Colon (tissue), 2 donors: ENCODE measurements at regions not wholly inside any gene's neighbourhood (a gene's known extent, or its start where the extent isn't known, plus 50 kb on each side); places are given as distances from the start of the nearest gene placed in this dataset.
A peak's percentile ranks its signal among the peaks of the same experiment; 100 is the strongest.

Experiments used
- FAIRE-seq: peaks from 2 replicates; lab custom pipeline; 2012; peaks lifted over from hg19 to GRCh38; lab: Jason Lieb, UNC
- donor health status: control.
- donor health status: control.

DNA sequence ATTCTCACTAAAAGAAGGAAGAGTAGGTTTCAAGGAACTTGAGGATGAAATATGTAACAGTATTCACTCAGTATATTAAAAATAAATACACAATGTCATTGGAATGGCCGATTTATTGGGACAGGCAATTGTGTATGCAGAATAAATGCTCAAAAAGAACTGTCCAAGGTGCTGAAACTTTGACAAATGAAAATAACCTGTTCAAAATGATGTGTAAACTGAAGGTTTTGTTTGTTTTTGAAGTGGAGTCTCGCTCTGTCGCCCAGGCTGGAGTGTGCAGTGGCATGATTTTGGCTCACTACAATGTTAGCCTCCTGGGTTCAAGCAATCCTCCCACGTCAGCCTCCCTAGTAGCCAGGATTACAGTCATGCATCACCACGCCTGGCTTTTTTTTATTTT is 318.7 kb upstream of the RBFOX1 start:
- FAIRE-seq, result no peak

DNA sequence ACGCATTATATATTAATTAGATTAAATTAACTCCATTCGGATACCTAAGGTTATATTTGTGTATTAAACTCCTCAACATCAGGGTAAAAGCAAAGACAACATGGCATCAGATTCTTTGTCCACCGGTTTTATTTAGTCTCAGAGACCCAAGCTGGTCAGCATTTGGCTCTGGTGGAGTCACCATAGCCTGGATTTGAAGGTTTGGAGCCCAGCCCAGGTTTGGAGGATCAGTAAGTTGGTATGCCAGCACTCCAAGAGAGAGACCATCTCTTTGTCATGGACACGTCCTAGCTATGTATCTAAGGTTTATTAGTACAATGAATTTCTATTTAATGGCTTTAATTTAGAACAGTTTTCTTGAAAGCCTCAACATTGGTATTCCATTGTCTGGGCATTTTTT is 328.4 kb upstream of the RBFOX1 start:
- FAIRE-seq, result no peak

DNA sequence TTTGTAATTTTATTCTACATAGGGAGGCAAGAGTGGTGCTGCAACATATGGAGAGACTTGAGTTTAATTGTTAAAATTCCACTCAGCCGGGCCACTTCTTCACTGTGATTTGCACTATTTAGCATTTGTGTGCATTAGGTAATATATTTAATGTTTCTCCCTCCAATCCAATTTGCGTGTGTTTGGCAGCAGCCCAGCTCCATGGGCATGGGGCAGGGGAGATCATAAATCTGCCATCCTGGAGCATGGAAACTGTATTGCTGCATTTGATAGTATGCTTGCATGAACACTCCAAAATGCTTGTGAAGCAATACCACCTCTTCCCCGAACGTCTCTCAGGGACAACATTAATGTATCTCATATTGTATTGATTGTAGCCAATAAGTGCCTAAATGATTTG is 339.1 kb upstream of the RBFOX1 start:
- no peak for FAIRE-seq

DNA sequence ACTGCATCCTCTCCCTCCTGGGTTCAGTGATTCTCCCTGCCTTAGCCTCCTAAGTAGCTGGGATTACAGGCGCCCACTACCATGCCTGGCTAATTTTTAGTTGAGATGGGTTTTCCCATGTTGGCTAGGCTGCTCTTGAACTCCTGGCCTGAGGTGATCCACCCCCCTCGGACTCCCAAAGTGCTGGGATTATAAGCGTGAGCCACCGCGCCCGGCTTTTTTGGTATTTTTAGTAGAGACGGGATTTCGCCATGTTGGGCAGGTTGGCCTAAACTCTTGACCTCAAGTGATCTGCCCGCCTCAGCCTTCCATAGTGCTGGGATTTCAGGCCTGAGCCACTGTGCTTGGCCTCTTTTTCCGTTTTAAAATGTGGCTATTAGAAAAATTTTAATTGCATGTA is 343.8 kb upstream of the RBFOX1 start:
- FAIRE-seq, result no peak

DNA sequence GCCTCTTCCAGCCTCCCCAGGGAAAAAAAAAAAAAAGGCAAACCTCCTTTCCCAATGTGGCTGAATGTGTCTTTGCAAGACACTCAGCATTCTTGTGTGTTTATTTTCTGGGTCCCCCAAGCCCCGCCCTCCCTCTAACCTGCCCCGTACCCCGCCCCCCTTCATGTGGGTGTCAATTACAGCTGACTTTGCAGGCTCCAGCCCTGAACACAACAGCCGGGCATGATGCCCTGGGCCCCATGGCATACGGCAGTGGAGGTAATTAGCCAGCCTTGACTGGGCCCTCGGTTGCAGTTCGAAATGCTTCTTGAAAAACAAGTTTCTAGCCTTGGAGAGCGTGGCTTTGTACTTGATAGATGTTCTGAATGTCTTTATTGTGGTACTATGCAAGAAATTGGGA is 354.7 kb upstream of the RBFOX1 start:
- FAIRE-seq, result no peak

DNA sequence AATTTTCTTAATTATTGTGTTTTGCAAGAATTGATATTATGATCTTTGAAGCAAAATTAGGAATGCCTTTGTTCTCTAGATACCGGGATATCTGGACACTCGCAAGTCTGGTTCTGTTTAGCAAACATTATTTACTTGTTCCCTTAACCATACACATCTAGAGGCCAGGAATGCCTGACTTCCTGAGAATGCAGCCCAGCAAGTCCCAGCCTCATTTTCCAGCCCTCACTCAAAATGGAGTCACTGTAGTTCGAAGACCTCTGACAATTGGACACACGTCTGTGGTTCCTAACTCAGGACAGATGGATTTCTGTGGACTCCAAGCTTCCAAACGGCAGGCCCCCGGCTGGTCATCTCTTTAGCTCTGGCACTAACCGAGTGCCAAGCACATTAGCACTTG is 355.4 kb upstream of the RBFOX1 start:
- FAIRE-seq, result no peak

DNA sequence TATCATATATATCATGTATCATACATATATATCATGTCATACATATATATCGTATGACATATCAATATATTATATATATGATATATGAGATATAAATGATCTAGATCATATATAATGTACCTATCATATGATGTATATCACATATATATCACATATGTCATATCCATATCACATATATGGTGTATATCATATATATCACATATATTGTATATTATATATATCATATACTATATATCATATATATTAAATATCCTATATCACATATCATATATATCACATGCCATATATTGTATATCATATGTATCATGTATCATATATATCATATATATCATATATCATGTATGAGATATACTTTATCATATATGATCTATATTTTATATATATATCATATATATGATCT is 355.9 kb upstream of the RBFOX1 start:
- peak; percentile 92 for FAIRE-seq

DNA sequence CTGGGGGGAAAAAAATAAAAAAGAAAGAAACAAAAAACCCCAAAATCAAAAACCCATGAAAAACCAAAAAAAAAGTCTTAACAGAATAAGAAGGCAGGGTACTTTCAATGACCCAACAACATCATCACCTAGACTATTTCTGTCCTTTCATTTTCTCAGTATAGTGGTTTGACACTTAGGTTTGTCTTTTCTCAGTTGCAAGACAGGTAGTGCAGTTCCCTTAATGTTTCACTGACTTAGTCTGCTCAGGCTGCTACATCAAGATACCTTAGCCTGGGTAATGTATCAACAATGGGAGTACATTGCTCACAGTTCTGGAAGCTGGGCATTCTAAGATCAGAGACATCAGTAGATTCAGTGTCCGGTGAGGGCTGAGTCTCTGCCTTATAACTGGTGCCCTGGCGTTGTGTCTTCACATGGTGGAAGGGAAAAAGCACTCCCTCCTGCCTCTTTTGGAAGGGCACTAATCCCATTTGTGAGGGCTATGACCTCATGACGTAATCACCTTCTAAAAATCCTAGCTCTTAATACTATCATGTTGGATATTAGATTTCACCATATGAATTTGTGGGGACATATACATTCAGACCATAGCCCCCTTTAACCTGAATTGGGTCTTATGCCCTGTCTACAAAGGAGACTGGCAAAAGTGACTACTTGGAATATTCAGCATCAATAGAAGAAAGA is 362.3 kb upstream of the RBFOX1 start:
- FAIRE-seq, result no peak

DNA sequence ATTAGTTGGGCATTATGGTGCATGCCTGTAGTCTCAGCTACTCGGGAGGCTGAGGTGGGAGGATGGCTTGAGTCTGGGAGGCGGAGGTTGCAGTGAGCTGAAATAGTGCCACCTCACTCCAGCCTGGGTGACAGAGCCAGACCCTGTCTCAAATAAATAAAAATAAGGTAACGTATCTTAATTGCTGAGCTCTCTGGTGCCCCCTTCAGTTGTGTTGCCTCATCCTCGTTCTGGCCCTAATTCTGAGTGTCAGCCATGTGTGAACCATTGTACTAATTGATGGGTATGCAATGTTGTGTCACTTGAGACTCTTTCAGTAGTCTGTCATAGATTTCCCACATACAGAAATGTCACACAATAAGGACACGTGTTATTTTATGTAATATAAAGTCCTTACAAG is 363.1 kb upstream of the RBFOX1 start:
- no peak for FAIRE-seq

DNA sequence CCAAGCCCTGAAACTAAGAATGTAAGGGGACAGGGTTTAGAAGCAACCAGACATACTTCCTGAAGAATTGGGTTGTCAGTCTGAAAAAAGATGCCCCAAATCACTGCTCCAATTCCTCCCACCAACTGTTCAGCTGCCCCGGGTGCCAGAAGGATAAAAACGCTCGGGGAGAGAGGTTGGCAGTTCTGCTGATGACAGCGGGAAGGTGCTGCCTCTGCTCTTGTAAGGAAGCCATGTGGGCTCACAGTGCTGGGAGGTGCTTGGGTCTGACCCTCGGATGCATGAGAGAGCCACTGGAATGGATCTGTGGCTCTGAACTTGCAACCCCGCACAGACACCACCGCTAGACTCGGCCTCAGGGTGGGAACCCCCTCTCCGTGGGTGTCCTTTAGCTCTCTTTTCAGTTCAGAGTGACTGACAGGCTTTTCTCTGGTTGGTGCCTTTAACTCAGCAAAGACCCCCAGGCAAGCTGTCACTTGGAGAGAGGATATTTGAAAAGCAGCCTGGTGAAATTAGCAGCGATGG is 364.8 kb upstream of the RBFOX1 start:
- FAIRE-seq, result no peak

DNA sequence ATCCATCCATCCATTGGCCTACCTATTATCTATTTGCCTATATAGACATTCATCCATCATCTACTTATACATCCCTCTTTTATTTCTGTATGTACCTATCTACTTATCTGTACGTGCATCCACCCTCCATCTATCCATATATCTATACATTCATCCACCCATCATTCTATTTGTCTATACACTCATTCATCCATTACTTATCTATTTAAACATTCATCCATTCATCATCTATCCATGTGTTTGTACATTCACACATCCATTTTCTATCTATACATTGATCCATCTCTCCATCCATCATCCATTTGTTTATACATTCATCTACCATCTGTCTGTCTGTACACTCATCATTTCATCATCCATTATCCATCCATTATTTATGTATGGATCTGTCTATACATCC is 365.7 kb upstream of the RBFOX1 start:
- no peak for FAIRE-seq

DNA sequence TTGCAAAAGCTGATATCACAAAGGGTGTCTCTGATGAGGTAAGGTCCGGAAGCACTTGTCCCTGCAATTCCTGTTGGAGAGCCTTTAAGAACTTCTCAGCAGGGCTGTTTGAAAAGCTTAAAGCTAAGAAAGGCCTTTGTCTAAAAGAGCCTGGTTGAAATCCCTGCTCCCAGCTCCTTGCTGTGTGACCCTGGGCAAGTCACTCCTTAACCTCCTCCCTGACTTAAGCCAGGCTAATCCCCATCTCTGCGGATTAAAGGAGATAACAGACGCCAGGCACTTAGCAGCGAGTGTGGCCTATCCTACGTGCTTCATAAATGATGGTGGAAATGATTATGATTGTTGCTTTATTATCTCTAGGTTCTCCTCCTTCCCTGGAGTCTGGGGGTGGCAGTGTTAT is 368.0 kb upstream of the RBFOX1 start:
- no peak for FAIRE-seq

DNA sequence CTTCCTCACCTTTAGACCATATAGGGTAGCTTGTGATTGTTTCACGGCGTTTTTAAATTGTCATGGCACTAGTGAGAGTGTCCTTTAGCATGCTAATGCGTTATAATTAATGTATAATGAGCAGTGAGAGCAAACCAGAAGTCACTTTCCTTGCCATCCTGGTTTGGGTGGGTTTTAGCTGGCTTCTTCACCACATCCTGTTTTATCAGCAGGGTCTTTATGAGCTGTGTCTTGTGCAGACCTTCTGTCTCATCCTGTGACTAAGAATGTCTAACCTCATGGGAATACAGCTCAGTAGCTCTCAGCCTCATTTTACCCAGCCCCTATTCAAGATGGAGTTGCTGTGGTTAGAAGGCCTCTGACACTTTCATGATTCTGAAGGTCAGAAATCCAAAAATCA is 370.9 kb upstream of the RBFOX1 start:
- FAIRE-seq, result no peak

DNA sequence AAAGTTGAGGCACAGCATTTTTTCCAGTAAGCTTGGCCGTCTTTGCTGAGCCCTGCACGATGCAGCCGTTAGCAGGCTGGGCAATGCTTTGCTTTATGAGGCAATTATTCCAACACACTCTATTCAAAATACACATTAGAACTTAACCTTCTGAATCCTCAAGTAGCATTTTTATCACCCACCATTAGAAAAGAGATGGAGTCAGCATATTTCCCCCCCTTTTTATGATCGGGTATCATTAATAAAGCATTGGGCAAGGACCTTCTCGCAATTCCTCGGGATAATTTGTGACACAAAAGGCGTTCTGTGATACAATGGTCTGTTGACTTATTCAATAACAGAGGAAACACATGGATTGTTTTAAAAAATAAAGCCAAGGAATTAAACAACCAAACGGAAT is 374.5 kb upstream of the RBFOX1 start:
- no peak for FAIRE-seq

DNA sequence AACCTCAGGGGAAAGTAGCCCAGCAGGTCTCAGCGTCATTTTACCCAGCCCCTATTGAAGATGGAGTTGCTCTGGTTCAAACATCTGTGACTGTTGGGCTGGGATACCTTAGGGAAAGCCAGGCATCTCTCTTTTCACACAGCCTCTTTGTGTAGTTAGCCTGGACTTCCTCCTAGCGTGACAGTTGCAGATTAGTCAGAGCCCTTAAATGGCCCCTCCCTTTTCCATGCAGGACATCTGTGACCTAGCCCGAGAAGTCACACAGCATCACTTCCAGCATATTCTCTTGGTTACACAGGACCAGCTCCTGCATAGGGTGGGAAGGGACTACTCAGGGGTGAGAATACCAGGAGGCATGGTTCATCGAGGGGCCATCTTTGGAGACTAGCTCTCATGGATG is 375.0 kb upstream of the RBFOX1 start:
- no peak for FAIRE-seq

DNA sequence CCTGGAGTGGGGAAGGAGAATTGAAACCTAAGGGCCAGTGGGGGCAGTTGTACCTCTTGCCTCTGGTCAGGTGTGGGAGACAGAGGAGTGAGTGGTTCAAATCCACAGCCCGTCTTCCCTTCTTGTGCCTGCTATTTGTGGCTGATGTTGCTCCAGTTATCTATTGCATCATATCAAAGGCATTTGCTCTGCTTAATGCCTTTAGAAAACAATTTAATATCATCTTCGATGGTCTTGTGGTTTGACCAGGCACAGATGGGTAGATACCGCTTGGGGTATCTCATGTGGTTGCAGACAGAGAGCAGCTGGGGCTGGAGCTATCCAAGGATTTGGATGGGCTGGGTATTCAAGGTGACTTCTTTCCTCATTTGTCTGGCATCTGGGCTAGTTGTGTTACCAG is 376.1 kb upstream of the RBFOX1 start:
- FAIRE-seq, result no peak

DNA sequence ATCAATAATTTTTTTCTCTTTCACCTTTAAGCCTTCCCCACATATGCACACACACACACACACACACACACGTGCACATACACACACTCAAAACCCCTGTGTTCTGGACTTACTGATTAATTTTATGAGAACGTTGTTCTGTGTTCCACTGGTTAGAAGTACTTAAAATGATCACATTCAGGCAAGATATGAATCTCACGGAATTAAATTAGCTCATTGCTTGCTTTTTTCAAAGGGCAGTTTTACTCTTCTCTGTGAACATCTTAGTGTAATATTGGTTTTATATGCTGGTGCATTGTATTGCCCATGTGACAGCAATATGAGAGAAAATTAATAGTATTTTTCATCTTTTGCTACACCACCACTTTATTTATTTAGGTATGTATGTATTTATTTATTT is 377.3 kb upstream of the RBFOX1 start:
- no peak for FAIRE-seq

DNA sequence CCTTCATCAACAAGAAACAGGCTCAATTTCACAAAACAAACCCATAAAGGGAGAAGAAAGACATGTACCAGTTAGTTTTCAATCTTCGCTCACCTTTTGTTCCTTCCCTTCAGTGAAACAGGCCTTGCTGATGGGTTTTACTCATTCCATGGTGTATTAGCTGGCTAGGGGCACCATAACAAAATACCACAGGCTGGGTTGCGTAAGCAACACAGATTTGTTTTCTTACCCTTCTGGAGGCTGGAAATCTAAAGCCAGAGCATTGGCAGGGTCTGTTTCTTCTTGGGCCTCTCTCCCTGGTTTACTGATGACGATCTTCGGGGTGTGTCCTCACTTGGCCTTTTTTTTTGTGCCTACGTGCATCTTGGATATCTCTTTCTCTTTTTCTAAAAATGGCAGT is 383.4 kb upstream of the RBFOX1 start:
- FAIRE-seq, result no peak

DNA sequence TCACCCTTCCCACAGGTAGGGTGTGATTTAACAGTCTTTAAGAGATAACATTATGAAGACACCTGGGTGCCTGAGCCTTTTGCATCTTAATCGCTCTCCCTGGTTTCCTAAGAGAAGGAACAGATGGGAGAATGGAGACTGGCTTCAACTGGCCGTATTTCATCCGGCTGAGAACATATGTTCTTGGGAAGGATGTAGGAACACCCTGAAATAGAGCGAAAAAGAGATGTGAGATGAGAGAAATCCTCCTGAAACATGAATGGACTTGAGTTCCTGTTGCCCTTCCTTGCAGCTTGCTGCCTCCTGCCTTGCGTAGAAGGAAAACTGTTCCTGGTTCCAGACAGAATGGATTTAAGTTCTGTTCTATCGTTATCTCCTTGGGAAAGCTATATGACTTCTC is 385.4 kb upstream of the RBFOX1 start:
- FAIRE-seq, result no peak

DNA sequence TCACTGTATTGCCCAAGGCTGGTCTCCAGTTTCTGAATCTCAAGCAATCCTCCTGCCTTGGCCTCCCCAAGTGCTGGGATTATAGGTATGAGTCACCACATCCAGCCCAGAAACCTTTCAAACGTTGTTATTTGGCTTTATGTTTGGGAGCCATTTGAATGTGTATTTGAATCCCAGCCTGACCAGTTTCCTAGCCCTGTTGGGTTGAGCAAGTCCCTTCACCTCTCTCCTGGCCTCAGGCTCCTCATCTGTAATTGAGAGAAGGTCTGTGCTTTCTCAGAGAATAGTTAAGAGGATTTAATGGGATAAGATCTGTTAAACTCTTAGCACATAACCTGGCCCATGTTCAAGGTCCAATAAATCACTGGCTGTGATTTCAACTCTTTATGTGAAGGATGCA is 385.8 kb upstream of the RBFOX1 start:
- FAIRE-seq, result no peak

DNA sequence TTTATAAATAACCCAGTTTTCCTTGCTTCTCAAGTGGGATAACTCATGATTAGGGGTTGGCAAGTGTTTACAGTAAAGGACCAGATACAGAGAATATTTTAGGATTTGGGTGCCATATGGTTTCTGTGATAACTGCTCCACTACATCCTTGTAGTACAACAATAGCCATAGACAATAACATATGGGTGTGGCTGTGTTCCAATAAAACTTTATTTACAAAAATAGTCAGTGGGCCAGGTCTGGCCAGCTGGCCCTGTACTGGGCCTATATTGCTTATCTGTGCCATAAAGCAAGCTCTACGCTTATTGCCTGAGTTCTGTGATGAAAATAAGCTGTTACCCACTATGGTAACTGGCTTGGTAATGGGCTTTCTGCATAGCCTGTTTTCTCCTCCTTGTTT is 386.5 kb upstream of the RBFOX1 start:
- no peak for FAIRE-seq

DNA sequence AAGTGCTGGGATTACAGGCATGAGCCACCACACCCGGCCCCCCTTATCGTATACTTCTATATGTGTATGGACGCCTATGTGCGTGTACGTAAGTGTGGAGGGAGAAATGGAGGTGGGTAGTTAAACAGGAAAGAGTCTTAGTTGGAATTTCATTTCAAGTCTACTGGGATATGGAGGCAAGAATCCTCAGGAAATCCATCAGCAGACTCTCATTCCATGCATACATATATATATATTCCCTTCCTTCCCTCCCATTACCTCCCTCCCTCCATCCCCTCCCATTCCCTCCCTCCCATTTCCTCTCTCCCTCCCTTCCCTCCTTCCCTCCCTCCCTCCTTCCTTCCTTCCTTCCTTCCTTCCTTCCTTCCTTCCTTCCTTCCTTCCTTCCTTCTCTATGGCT is 391.7 kb upstream of the RBFOX1 start:
- FAIRE-seq, result no peak

DNA sequence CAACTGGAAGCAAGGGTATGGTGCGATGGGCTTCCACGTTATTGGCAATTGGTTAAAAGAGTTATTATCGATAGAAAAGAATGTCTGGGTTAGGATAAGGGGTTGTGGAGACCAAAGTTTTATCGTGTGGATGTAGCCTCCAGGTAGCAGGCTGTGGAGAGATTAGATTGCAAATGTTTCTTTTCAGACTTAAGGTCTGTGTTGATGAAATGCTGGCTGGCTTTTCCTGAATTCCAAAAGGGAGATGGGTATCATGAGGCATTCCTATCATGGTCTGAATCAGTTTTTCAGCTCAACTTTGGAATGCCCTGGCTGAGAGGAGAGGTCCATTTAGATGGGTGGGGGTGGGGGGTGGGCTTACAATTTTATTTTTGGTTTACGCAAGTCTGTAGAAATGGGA is 395.0 kb upstream of the RBFOX1 start:
- no peak for FAIRE-seq

DNA sequence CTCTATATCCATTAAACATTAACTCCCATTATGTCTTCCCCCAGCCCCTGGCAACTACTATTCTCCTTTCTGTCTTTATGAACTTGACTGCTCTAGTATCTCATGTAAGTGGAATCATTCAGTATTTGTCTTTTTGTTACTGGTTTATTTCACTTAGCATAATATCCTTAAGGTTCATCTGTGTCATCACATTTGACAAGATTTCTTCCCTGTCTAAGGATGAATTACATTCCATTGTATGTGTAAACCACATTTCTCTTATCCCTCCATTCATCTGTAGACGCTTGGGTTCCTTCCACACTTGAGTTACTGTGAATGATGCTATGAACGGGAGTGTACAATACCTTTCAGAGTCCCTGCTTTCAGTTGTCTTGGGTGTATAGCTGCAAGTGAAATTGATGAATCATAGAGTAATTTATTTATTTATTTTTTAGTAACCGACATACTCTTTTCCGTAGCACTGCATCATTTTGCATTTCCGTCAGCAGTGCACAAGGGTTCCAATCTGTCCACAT is 399.7 kb upstream of the RBFOX1 start:
- no peak for FAIRE-seq

DNA sequence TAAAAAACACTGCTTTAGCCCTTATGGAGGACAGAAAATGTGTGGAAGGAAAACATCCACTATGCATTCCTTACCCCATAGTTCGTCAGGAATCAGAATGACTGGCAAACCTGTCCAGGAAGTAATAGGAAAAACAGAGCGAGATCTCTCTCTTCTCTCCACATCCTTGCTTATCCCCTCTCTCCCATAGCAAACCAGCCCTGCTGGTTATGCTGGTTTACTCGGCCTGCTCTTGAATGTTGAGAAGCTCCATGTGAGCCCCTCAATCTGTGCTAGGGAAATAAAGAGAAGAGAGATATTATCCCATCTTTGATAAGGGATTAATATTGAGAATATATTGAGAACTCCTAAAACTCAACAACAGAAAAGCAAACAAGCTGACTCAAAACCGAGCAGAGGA is 402.8 kb upstream of the RBFOX1 start:
- no peak for FAIRE-seq
